ENCODE measurements at regions not wholly inside any gene's neighbourhood (a gene's known extent, or its start where the extent isn't known, plus 50 kb on each side); places are given as distances from the start of the nearest gene placed in this dataset.

DNA sequence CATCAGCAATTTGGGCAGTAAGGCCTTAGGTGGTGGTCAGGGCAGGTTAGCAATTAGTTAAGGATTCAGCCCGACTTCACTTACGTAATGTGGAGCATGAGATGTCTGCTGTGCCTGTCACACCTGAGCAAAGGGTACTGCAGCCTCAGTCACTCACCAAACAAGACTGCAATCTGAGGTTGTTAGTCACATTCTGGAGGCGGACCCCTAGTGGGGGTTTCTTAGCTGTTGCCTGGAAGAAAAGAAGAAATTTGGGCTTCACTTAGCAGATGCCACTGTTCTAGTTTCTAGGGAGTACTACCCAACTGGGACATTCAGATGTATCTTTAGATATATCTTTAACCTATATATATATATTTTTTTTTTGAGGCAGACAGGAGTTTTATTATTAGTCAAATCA is 529.9 kb downstream of the SLC4A3 start:
- H3K27me3 ChIP-seq = no peaks in the 10 kb centered on the region
- no peak overlapping the region for H3K27ac ChIP-seq

DNA sequence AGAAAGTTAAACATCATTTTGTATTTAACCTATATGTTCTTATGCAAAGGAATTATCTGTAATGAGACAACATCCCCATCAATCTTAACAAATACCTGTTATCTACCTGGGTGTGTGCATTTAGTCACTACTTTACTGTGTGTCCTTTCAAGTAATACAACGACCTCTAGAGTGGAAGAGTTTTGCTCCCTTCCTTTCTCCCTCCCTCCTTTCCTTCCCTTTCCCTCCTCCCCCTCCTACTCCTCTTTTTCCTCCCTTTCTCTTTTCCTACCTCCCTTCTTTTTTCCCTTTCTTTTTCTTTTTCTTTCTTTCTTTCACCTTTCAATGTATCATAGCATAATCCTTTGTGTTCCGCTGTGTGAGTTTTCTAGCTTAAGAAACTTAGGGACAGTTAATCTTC is 532.3 kb downstream of the SLC4A3 start:
- Histone ChIP-seq H3K4me3 (no peak overlapping the region), H3K4me1 (no peaks in the 10 kb centered on the region), H3K9me3 (no peaks in the 10 kb centered on the region), H3K27ac (no peak overlapping the region), H3K27me3 (no peaks in the 10 kb centered on the region), H3K36me3 (no peaks in the 10 kb centered on the region), H3K4me2 (no peak overlapping the region), H4K20me1 (no peaks in the 10 kb centered on the region), H3K9ac (no peak overlapping the region)
- TF ChIP-seq Cebpa-rat (IDR thresholded peaks at IDR 0.05) = no peak

More for the DNA sequence above, 529.9 kb downstream of the SLC4A3 start:
- Histone ChIP-seq H3K9me3 (no peaks in the 10 kb centered on the region), H3K4me3 (no peak overlapping the region), H3K36me3 (no peaks in the 10 kb centered on the region), H4K20me1 (no peaks in the 10 kb centered on the region), H3K9ac (no peak overlapping the region), H3K4me1 (no peaks in the 10 kb centered on the region), H3K4me2 (no peak overlapping the region)
- no peak for TF ChIP-seq Cebpa-rat (IDR thresholded peaks at IDR 0.05)

DNA sequence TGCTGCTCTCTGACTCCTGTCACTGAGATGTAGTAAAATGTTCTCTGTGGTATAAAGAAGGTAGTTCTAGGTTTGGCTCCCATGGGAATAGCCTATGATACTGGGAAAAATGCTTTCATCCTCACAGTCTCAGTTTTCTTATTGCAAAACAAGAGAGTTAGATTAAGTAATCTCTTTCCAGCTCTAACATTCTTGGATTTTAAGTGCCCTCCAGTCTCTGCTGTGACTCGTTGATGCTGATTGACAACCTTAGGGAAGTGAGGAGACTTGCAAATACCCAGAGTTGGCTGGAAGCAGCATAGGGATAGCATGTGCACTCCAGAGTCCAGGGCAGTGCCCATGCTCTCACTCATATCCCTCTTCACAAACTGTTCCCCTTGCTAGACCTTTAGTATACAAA is 534.9 kb downstream of the SLC4A3 start:
- Histone ChIP-seq H3K9me3 (no peaks in the 10 kb centered on the region), H3K4me2 (no peak overlapping the region), H3K27me3 (no peaks in the 10 kb centered on the region), H3K27ac (no peak overlapping the region), H3K4me3 (no peak overlapping the region), H3K36me3 (no peaks in the 10 kb centered on the region), H3K9ac (no peak overlapping the region), H3K4me1 (no peaks in the 10 kb centered on the region), H4K20me1 (no peaks in the 10 kb centered on the region)
- no peak for TF ChIP-seq Cebpa-rat (IDR thresholded peaks at IDR 0.05)

DNA sequence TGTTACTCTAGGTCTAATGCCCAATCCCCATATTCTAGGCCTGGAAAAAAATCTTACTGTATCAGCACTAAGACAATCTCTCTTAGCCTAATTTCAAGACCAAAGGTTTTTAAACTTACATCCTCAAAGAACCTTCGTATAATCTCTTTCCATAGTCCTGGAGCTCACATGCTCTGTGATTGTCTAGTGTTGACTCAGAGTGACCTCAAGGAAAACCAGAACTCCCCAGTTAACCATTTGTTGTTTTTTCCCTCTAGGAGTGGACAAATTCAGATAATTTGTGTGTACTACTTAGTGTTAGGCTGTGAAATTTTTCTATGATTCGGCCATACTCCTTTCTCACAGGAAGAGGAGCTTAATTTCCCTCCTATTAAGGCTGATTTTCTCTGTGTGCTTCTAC is 536.1 kb downstream of the SLC4A3 start:
- Histone ChIP-seq H4K20me1 (no peaks in the 10 kb centered on the region), H3K27ac (no peak overlapping the region), H3K4me3 (no peak overlapping the region), H3K27me3 (no peaks in the 10 kb centered on the region), H3K9ac (no peak overlapping the region), H3K9me3 (no peaks in the 10 kb centered on the region), H3K4me2 (no peak overlapping the region), H3K36me3 (no peaks in the 10 kb centered on the region), H3K4me1 (no peaks in the 10 kb centered on the region)
- TF ChIP-seq Cebpa-rat (IDR thresholded peaks at IDR 0.05) = no peak

DNA sequence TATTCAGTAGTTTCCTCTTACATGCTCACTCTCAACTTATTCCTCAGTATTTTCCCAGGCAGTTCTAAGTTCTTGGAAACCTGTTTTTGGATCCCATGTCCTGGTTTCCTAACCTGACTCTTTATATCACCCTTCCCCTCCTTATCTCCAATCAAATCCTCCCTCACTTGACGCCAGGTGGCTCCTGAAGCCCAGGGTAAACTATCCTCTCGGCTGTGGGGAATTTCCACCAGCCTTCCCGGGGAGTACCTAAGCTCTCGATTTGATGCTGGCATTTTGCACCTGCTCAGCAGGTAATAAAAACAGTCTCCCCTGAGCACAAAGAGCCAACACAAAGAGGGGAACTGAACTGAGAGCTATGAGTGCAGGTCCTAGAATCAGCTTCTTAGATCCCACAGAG is 538.0 kb downstream of the SLC4A3 start:
- H3K4me1 ChIP-seq = no peaks in the 10 kb centered on the region
- H3K36me3 ChIP-seq = no peaks in the 10 kb centered on the region
- no peak overlapping the region for H3K4me2 ChIP-seq
- no peaks in the 10 kb centered on the region for H3K27me3 ChIP-seq
- no peak overlapping the region for H3K9ac ChIP-seq
- H4K20me1 ChIP-seq = no peaks in the 10 kb centered on the region
- H3K4me3 ChIP-seq = no peak overlapping the region
- no peak overlapping the region for H3K27ac ChIP-seq
- H3K9me3 ChIP-seq = no peaks in the 10 kb centered on the region
- TF ChIP-seq Cebpa-rat (IDR thresholded peaks at IDR 0.05) = no peak

DNA sequence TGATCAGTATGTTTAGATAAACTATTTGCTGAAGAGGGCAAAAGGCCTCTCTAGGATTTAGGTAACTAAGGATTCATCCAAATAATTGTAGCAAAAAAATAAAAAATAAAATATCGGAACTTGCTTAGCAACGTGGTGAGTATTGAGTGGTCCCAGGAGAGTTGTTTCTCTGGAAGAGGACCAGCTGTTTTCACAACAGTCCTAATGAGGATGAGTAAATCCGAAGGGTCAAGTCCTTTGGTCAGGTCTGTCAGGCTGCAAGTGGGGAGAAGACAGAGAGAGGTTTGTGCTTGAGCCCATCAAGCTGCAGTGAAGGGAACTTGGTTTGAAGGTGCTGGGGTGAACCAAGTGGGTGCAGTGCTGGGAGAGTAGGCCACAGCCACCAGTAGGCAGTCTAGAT is 539.2 kb downstream of the SLC4A3 start:
- no peaks in the 10 kb centered on the region for H4K20me1 ChIP-seq
- H3K9me3 ChIP-seq = no peaks in the 10 kb centered on the region
- H3K9ac ChIP-seq = no peak overlapping the region
- H3K4me1 ChIP-seq = no peaks in the 10 kb centered on the region
- H3K27ac ChIP-seq = no peak overlapping the region
- no peak for TF ChIP-seq Cebpa-rat (IDR thresholded peaks at IDR 0.05)
- no peaks in the 10 kb centered on the region for H3K36me3 ChIP-seq
- H3K4me3 ChIP-seq = no peak overlapping the region
- no peak overlapping the region for H3K4me2 ChIP-seq
- H3K27me3 ChIP-seq = no peaks in the 10 kb centered on the region

DNA sequence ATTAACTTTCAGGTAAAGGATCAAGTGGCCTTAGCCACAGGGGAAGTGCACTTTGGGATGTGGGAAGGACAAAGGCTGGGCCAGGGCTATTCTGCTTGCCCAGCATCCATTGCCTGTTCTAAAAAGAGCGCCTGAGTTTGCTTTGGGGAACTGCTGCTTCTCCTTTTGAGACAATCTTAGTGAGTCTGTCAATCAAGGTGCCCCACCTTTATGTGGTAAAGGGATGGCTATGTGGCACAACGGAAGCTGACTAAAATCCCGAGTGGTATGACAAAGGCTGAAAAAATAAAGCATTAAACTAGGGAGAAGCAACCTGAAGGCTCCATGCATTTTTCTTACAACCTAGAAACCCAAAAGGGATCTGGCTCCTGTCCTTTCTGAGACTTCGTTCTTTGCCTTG is 540.5 kb downstream of the SLC4A3 start:
- Histone ChIP-seq H3K4me3 (no peak overlapping the region), H3K4me2 (no peak overlapping the region), H4K20me1 (no peaks in the 10 kb centered on the region), H3K9me3 (no peaks in the 10 kb centered on the region), H3K27me3 (no peaks in the 10 kb centered on the region), H3K27ac (no peak overlapping the region), H3K36me3 (no peaks in the 10 kb centered on the region), H3K9ac (no peak overlapping the region), H3K4me1 (no peaks in the 10 kb centered on the region)
- no peak for TF ChIP-seq Cebpa-rat (IDR thresholded peaks at IDR 0.05)

DNA sequence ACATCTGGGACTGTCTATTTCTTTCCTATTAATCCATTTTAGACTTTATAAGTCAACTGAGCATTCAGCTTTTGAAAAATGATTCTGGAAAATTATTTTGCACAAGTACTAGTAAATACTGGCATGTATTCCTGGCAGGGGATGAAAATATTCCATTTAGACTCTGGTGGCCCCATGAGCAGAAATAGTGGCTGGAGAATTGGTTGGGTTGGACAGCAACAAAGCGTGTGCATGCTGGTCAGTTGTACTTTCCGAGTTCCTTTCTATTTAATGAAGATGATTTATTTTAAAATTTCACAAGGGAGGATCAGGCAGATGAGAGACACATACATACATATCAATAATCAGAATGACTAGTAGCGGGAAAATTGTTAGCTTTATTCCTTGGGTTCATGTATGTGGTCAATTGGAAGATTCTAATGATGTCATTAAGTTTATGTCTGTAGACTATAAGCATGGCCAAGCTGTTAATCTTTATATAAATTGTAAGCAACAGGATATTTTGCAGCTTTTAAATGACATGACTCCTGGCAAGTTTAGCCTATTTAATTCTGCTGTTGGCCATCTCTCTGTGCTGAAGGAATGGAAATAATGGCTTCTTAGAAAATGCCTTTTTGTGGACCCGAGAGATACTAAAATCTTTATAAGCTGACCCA is 541.6 kb downstream of the SLC4A3 start:
- H4K20me1 ChIP-seq = no peaks in the 10 kb centered on the region
- no peak for TF ChIP-seq Cebpa-rat (IDR thresholded peaks at IDR 0.05)
- no peak overlapping the region for H3K27ac ChIP-seq
- H3K9me3 ChIP-seq = no peaks in the 10 kb centered on the region
- H3K27me3 ChIP-seq = no peaks in the 10 kb centered on the region
- no peak overlapping the region for H3K4me3 ChIP-seq
- H3K36me3 ChIP-seq = no peaks in the 10 kb centered on the region
- H3K4me1 ChIP-seq = no peaks in the 10 kb centered on the region
- no peak overlapping the region for H3K4me2 ChIP-seq
- no peak overlapping the region for H3K9ac ChIP-seq

DNA sequence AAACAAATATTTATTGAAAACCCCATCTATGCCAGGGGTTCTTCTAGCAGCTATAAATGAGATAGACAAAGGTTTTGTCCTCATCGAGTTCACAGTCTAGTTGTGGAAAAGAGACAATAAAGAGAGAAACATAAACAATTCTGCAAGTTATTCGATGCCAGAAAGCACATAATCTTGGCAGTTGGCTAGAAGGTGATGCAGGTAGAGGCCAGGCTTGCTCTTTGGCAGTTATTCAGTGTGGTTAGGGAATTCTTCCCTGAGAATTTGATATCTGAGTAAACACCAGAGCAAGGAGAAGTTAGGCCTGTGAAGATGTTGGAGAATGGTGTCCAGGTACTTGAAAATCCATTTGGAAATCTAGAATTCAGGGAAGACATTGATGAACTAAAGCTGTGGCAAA is 547.4 kb downstream of the SLC4A3 start:
- H3K27ac ChIP-seq = no peak overlapping the region
- no peak overlapping the region for H3K4me3 ChIP-seq
- no peaks in the 10 kb centered on the region for H3K36me3 ChIP-seq
- no peaks in the 10 kb centered on the region for H4K20me1 ChIP-seq
- H3K9ac ChIP-seq = no peak overlapping the region
- H3K9me3 ChIP-seq = no peaks in the 10 kb centered on the region
- no peak for TF ChIP-seq Cebpa-rat (IDR thresholded peaks at IDR 0.05)
- no peak overlapping the region for H3K4me2 ChIP-seq
- no peaks in the 10 kb centered on the region for H3K4me1 ChIP-seq
- no peaks in the 10 kb centered on the region for H3K27me3 ChIP-seq

DNA sequence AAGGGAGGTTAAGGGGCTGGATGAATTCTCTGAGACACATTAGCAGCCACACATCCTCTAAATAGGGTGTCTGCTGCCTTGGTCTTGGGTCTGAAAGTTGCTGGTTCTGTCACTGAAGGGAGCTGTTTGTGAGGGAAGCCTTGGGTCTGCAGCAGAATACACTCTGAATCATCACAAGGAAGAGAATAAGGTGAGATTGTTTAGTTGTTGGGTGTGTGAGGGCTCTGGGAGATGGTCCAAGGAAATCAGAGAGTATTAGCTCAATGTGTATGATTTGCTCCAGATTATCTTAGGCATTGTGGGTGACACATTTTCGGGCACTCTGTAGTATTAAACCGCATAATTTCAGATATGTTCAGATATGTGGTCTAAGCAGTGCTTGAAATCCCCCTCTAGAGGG is 548.5 kb downstream of the SLC4A3 start:
- Histone ChIP-seq H3K9me3 (no peaks in the 10 kb centered on the region), H3K4me3 (no peak overlapping the region), H4K20me1 (no peaks in the 10 kb centered on the region), H3K27me3 (no peaks in the 10 kb centered on the region), H3K9ac (no peak overlapping the region), H3K4me1 (no peaks in the 10 kb centered on the region), H3K36me3 (no peaks in the 10 kb centered on the region), H3K4me2 (no peak overlapping the region), H3K27ac (no peak overlapping the region)
- no peak for TF ChIP-seq Cebpa-rat (IDR thresholded peaks at IDR 0.05)
